ENCODE measurements at regions not wholly inside any gene's neighbourhood (a gene's known extent, or its start where the extent isn't known, plus 50 kb on each side); places are given as distances from the start of the nearest gene placed in this dataset.
"Not testable (repeated sequence)": the region's sequence is repeated elsewhere in the genome, so short reads cannot be mapped to it uniquely, and the experiment has no call there.

- TF ChIP-seq, protein P1, sequence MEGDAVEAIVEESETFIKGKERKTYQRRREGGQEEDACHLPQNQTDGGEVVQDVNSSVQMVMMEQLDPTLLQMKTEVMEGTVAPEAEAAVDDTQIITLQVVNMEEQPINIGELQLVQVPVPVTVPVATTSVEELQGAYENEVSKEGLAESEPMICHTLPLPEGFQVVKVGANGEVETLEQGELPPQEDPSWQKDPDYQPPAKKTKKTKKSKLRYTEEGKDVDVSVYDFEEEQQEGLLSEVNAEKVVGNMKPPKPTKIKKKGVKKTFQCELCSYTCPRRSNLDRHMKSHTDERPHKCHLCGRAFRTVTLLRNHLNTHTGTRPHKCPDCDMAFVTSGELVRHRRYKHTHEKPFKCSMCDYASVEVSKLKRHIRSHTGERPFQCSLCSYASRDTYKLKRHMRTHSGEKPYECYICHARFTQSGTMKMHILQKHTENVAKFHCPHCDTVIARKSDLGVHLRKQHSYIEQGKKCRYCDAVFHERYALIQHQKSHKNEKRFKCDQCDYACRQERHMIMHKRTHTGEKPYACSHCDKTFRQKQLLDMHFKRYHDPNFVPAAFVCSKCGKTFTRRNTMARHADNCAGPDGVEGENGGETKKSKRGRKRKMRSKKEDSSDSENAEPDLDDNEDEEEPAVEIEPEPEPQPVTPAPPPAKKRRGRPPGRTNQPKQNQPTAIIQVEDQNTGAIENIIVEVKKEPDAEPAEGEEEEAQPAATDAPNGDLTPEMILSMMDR (IDR thresholded peaks at IDR 0.05) = not testable (repeated sequence)
- not testable (repeated sequence) for TF ChIP-seq ZNF281 (CRISPR knock-in tag; IDR thresholded peaks at IDR 0.05); TP53 (CRISPR knock-in tag; IDR thresholded peaks at IDR 0.05); SMAD3 (CRISPR knock-in tag; IDR thresholded peaks at IDR 0.05; ENCODE audit: borderline replicate concordance)
- TF ChIP-seq, protein P2, sequence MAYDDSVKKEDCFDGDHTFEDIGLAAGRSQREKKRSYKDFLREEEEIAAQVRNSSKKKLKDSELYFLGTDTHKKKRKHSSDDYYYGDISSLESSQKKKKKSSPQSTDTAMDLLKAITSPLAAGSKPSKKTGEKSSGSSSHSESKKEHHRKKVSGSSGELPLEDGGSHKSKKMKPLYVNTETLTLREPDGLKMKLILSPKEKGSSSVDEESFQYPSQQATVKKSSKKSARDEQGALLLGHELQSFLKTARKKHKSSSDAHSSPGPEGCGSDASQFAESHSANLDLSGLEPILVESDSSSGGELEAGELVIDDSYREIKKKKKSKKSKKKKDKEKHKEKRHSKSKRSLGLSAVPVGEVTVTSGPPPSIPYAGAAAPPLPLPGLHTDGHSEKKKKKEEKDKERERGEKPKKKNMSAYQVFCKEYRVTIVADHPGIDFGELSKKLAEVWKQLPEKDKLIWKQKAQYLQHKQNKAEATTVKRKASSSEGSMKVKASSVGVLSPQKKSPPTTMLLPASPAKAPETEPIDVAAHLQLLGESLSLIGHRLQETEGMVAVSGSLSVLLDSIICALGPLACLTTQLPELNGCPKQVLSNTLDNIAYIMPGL (CRISPR knock-in tag; IDR thresholded peaks at IDR 0.05) = not testable (repeated sequence)
- TF ChIP-seq, protein P3, sequence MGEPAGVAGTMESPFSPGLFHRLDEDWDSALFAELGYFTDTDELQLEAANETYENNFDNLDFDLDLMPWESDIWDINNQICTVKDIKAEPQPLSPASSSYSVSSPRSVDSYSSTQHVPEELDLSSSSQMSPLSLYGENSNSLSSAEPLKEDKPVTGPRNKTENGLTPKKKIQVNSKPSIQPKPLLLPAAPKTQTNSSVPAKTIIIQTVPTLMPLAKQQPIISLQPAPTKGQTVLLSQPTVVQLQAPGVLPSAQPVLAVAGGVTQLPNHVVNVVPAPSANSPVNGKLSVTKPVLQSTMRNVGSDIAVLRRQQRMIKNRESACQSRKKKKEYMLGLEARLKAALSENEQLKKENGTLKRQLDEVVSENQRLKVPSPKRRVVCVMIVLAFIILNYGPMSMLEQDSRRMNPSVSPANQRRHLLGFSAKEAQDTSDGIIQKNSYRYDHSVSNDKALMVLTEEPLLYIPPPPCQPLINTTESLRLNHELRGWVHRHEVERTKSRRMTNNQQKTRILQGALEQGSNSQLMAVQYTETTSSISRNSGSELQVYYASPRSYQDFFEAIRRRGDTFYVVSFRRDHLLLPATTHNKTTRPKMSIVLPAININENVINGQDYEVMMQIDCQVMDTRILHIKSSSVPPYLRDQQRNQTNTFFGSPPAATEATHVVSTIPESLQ (CRISPR knock-in tag; IDR thresholded peaks at IDR 0.05) = not testable (repeated sequence)
These were observed 63.8 kb downstream of the RAB6D start for GRCh38 chr2:131300153-131300552.

All from WTC11 (cell line).